ENCODE measurements at regions not wholly inside any gene's neighbourhood (a gene's known extent, or its start where the extent isn't known, plus 50 kb on each side); places are given as distances from the start of the nearest gene placed in this dataset.

GRCh38 chr15:61390138-61390537 is 161.0 kb upstream of the RORA start:
- TF ChIP-seq, protein P1, sequence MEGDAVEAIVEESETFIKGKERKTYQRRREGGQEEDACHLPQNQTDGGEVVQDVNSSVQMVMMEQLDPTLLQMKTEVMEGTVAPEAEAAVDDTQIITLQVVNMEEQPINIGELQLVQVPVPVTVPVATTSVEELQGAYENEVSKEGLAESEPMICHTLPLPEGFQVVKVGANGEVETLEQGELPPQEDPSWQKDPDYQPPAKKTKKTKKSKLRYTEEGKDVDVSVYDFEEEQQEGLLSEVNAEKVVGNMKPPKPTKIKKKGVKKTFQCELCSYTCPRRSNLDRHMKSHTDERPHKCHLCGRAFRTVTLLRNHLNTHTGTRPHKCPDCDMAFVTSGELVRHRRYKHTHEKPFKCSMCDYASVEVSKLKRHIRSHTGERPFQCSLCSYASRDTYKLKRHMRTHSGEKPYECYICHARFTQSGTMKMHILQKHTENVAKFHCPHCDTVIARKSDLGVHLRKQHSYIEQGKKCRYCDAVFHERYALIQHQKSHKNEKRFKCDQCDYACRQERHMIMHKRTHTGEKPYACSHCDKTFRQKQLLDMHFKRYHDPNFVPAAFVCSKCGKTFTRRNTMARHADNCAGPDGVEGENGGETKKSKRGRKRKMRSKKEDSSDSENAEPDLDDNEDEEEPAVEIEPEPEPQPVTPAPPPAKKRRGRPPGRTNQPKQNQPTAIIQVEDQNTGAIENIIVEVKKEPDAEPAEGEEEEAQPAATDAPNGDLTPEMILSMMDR (IDR thresholded peaks at IDR 0.05) = no peak
- no peak for TF ChIP-seq POLR2A (IDR thresholded peaks at IDR 0.05)
